B cell (primary cell): ENCODE measurements at regions not wholly inside any gene's neighbourhood (a gene's known extent, or its start where the extent isn't known, plus 50 kb on each side); places are given as distances from the start of the nearest gene placed in this dataset.

Experiments
- ATAC-seq: fragments of 200-7000 bp; cut with Tn5 transposase; one replicate; pipeline ENCODE4 v1.10.0; 2021; ENCODE audit warnings: low read depth, mild to moderate bottlenecking, moderate number of reproducible peaks, moderate library complexity
- CTCF ChIA-PET: fragments of 350-600 bp; sonication (Branson Sonifier 250); formaldehyde crosslinking; loops from one replicate; lab custom pipeline; 2021; ENCODE audit warnings: antibody characterized with exemption, inconsistent platforms; lab: Charles Lee
- POLR2A ChIA-PET: fragments of 350-600 bp; sonication (Branson Sonifier 250); formaldehyde crosslinking; loops from one replicate; lab custom pipeline; 2021; ENCODE audit warnings: antibody characterized with exemption; lab: Charles Lee
- DNase-seq: peaks from one replicate; pipeline ENCODE4 v3.0.0; 2013
- H2AFZ ChIP-seq: 2 replicates; pipeline ENCODE4 v1.6.1; 2012; ENCODE audit warnings: mild to moderate bottlenecking, low read depth, low read length; ENCODE audit not compliant: insufficient read depth, poor library complexity, severe bottlenecking
- H3K27ac ChIP-seq, 2 donors: 1 replicate in 1 of 2; 2 replicates in 1 of 2; pipeline ENCODE4 v1.5.1; 2012 to 2013; ENCODE audit warnings: low read length in 2 of 2, mild to moderate bottlenecking in 2 of 2, moderate library complexity in 1 of 2
- H3K27me3 ChIP-seq, 4 experiments: fragments of 200-600 bp in 1 of 4; sonication (generic) in 1 of 4; replicated peaks in 1 of 4; 1 replicate in 2 of 4; 2 replicates in 2 of 4; pipeline versions ENCODE4 v1.6.1 to v1.7.0; 2013 to 2016; ENCODE audit warnings: low read length in 3 of 4, mild to moderate bottlenecking in 2 of 4, mixed read lengths in 1 of 4, moderate library complexity in 1 of 4; ENCODE audit not compliant: insufficient read depth in 4 of 4, control insufficient read depth in 3 of 4; ENCODE audit errors: control extremely low read depth in 1 of 4
- H3K36me3 ChIP-seq, 2 experiments: replicated peaks in 1 of 2; 1 replicate in 1 of 2; 2 replicates in 1 of 2; pipeline versions ENCODE4 v1.6.1 to v1.7.1; 2013; ENCODE audit warnings: low read length in 1 of 2; ENCODE audit not compliant: insufficient read depth in 2 of 2, control insufficient read depth in 1 of 2; ENCODE audit errors: control extremely low read depth in 1 of 2, extremely low read depth in 1 of 2
- H3K4me1 ChIP-seq, 2 donors: fragments of 200-600 bp in 1 of 2; sonication (generic) in 1 of 2; 1 replicate in 1 of 2; 2 replicates in 1 of 2; pipeline versions ENCODE4 v1.5.1 to v1.6.1; 2013 to 2017; ENCODE audit warnings: low read length in 2 of 2; ENCODE audit not compliant: control insufficient read depth in 2 of 2, insufficient read depth in 2 of 2
- H3K4me2 ChIP-seq: replicated peaks from 2 replicates; pipeline ENCODE3; 2012; ENCODE audit warnings: mild to moderate bottlenecking, low read depth, low read length; ENCODE audit not compliant: poor library complexity, severe bottlenecking
- H3K4me3 ChIP-seq, 5 experiments: fragments of 200-600 bp in 1 of 5; sonication (generic) in 1 of 5; 1 replicate in 3 of 5; 2 replicates in 2 of 5; pipeline versions ENCODE4 v1.5.1 to v1.7.0; 2011 to 2016; ENCODE audit warnings: low read length in 4 of 5, mild to moderate bottlenecking in 4 of 5, low read depth in 2 of 5, control low read depth in 1 of 5, moderate library complexity in 1 of 5; ENCODE audit not compliant: insufficient read depth in 1 of 5; ENCODE audit errors: control extremely low read depth in 1 of 5, extremely low read depth in 1 of 5
- H3K79me2 ChIP-seq: fragments of 200-600 bp; sonication (generic); one replicate; pipeline ENCODE4 v1.6.0; 2016; ENCODE audit warnings: low read length; ENCODE audit not compliant: control insufficient read depth, insufficient read depth
- H3K9ac ChIP-seq: fragments of 200-600 bp; sonication (generic); 2 replicates; pipeline ENCODE4 v1.6.1; 2017; ENCODE audit warnings: mild to moderate bottlenecking, low read length, moderate library complexity
- H3K9me3 ChIP-seq, 3 donors: one replicate each; pipeline versions ENCODE4 v1.6.1 to v1.7.1; 2013; ENCODE audit warnings: low read length in 2 of 3; ENCODE audit not compliant: control insufficient read depth in 2 of 3, insufficient read depth in 1 of 3; ENCODE audit errors: control extremely low read depth in 1 of 3
- H4K20me1 ChIP-seq: 2 replicates; pipeline ENCODE4 v1.6.0; 2012; ENCODE audit warnings: mild to moderate bottlenecking, low read length; ENCODE audit not compliant: insufficient read depth, control insufficient read depth, poor library complexity, severe bottlenecking
- H3K27ac Mint-ChIP-seq: one replicate; pipeline ENCODE4 v1.8.0; 2021; ENCODE audit warnings: mixed read lengths
- H3K27me3 Mint-ChIP-seq: one replicate; pipeline ENCODE4 v1.8.0; 2021; ENCODE audit warnings: mixed read lengths
- H3K4me1 Mint-ChIP-seq: one replicate; pipeline ENCODE4 v1.8.0; 2021; ENCODE audit warnings: mixed read lengths
- H3K4me3 Mint-ChIP-seq: one replicate; pipeline ENCODE4 v1.8.0; 2021; ENCODE audit warnings: mixed read lengths
- H3K9me3 Mint-ChIP-seq: one replicate; pipeline ENCODE4 v1.8.0; 2022; ENCODE audit warnings: mixed read lengths; ENCODE audit not compliant: insufficient read depth
- CTCF ChIP-seq: fragments of 200-600 bp; IDR thresholded peaks from one replicate; pipeline ENCODE4 v1.8.0; 2022; ENCODE audit warnings: antibody characterized with exemption, mild to moderate bottlenecking
- EZH2 ChIP-seq: IDR thresholded peaks from 2 replicates; pipeline ENCODE4 v1.6.1; 2012; ENCODE audit warnings: borderline replicate concordance, low read depth, mild to moderate bottlenecking, moderate library complexity, low read length; ENCODE audit not compliant: insufficient read depth, poor library complexity, severe bottlenecking
- whole genome bisulfite sequencing: methylation state at CpG from one replicate; pipeline ENCODE4 v1.1.5; 2013; ENCODE audit warnings: missing lambda C conversion rate; ENCODE audit not compliant: insufficient coverage; 5-methylcytosine and 5-hydroxymethylcytosine counted together
- intact Hi-C: fragments of 100-400 bp; cut with micrococcal nuclease; formaldehyde crosslinking; loops from one replicate; pipeline ENCODE4 v1.10.0; 2022

DNA sequence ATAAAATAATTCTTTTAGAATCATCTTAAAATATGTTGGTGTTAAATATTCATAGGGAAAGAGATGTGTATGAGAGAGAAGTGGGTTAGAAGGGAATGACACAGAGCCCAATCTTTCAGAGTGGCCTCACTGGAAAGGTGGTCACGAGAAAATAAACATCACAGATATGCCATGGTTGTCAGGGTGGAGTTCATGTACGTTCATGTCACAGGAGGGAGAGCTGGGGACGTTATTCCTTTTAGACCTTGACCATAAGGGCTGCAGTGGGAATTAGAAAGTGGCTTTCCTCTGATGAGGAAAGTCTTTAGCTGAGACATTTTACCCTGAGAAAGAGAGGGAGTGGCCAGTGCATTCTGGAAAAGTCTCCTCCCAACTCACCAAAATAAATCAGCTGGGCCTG lies 90.6 kb upstream of the TNR start:
- no peak for TF ChIP-seq CTCF
- TF ChIP-seq EZH2 = no peak

DNA sequence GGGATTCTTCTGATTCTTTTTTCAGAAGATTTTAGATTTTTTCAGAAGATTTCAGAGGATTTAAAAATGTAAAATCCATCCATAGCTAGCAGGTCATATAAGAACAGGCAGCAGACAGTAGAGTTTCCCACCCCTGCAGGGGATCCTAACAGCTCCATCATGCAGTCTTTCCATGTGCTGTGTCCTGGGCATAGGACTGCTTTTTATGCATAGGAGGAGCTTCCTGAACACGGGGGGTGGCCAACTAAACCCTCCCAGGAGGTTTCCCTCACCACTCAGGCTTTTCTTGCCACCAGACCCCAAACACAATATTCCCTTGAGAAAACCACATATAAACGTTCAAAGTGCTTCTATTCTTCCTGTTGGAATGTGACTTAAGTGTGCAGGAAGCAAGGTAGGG lies 90.1 kb upstream of the TNR start:
- Histone ChIP-seq H3K4me2 (no peak overlapping the region), H3K27me3 (no peaks in the 10 kb centered on the region), H3K4me3 (no peak overlapping the region), H3K79me2 (no peaks in the 10 kb centered on the region), H3K27ac (no peak overlapping the region), H3K4me1 (no peaks in the 10 kb centered on the region), H3K9me3 (peaks cover 0 to 6% (median 0%) of the 10 kb centered on the region in 3 donors), H4K20me1 (no peaks in the 10 kb centered on the region), H3K36me3 (no peaks in the 10 kb centered on the region), H2AFZ (no peak overlapping the region), H3K9ac (no peak overlapping the region)
- no peak for TF ChIP-seq CTCF
- TF ChIP-seq EZH2 = no peak
- CTCF ChIA-PET = no interaction called here
- DNase-seq (no peak), ATAC-seq (no peak)
- no peaks in the 10 kb centered on the region for H3K9me3 Mint-ChIP-seq
- intact Hi-C loops = no loop called here
- H3K27ac Mint-ChIP-seq = no peak overlapping the region
- WGBS = 0% methylated on average over 1 of the region's 2 CpGs
- no peak overlapping the region for H3K4me3 Mint-ChIP-seq
- peaks cover 16% of the 10 kb centered on the region for H3K27me3 Mint-ChIP-seq
- no peaks in the 10 kb centered on the region for H3K4me1 Mint-ChIP-seq
- POLR2A ChIA-PET = no interaction called here

More for the DNA sequence above, 90.6 kb upstream of the TNR start:
- H3K4me1 ChIP-seq = no peaks in the 10 kb centered on the region
- Mint-ChIP-seq H3K27ac (no peak overlapping the region), H3K4me1 (no peaks in the 10 kb centered on the region), H3K27me3 (peaks cover 16% of the 10 kb centered on the region), H3K4me3 (no peak overlapping the region), H3K9me3 (no peaks in the 10 kb centered on the region)
- no peak for ATAC-seq
- no peak overlapping the region for H3K9ac ChIP-seq
- H3K9me3 ChIP-seq = peaks cover 0 to 4% (median 0%) of the 10 kb centered on the region in 3 donors
- 82% methylated on average over 3 of the region's 3 CpGs for WGBS
- DNase-seq = no peak
- POLR2A ChIA-PET = no interaction called here
- no peaks in the 10 kb centered on the region for H3K27me3 ChIP-seq
- H3K4me3 ChIP-seq = no peak overlapping the region
- H4K20me1 ChIP-seq = no peaks in the 10 kb centered on the region
- no peaks in the 10 kb centered on the region for H3K36me3 ChIP-seq
- H3K4me2 ChIP-seq = no peak overlapping the region
- intact Hi-C loops = no loop called here
- CTCF ChIA-PET = no interaction called here
- H3K27ac ChIP-seq = no peak overlapping the region
- no peaks in the 10 kb centered on the region for H3K79me2 ChIP-seq
- H2AFZ ChIP-seq = no peak overlapping the region
